ENCODE measurements at regions not wholly inside any gene's neighbourhood (a gene's known extent, or its start where the extent isn't known, plus 50 kb on each side); places are given as distances from the start of the nearest gene placed in this dataset.

- no peak for TF ChIP-seq CTCF (IDR thresholded peaks at IDR 0.05; ENCODE audit: low read depth, low read length, missing input control)
- TF ChIP-seq RAD21 (IDR thresholded peaks at IDR 0.05) = no peak
- TF ChIP-seq, protein P1, sequence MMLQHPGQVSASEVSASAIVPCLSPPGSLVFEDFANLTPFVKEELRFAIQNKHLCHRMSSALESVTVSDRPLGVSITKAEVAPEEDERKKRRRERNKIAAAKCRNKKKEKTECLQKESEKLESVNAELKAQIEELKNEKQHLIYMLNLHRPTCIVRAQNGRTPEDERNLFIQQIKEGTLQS (IDR thresholded peaks at IDR 0.05) = no peak
- TF ChIP-seq, protein P2, sequence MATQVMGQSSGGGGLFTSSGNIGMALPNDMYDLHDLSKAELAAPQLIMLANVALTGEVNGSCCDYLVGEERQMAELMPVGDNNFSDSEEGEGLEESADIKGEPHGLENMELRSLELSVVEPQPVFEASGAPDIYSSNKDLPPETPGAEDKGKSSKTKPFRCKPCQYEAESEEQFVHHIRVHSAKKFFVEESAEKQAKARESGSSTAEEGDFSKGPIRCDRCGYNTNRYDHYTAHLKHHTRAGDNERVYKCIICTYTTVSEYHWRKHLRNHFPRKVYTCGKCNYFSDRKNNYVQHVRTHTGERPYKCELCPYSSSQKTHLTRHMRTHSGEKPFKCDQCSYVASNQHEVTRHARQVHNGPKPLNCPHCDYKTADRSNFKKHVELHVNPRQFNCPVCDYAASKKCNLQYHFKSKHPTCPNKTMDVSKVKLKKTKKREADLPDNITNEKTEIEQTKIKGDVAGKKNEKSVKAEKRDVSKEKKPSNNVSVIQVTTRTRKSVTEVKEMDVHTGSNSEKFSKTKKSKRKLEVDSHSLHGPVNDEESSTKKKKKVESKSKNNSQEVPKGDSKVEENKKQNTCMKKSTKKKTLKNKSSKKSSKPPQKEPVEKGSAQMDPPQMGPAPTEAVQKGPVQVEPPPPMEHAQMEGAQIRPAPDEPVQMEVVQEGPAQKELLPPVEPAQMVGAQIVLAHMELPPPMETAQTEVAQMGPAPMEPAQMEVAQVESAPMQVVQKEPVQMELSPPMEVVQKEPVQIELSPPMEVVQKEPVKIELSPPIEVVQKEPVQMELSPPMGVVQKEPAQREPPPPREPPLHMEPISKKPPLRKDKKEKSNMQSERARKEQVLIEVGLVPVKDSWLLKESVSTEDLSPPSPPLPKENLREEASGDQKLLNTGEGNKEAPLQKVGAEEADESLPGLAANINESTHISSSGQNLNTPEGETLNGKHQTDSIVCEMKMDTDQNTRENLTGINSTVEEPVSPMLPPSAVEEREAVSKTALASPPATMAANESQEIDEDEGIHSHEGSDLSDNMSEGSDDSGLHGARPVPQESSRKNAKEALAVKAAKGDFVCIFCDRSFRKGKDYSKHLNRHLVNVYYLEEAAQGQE (IDR thresholded peaks at IDR 0.05) = no peak
- no peak for TF ChIP-seq TAF1 (conservative IDR thresholded peaks at IDR 0.05)
- no peak for TF ChIP-seq EGR1 (IDR thresholded peaks at IDR 0.05; ENCODE audit: low read depth in 2 of 2)
- no peak for TF ChIP-seq HNF4G (IDR thresholded peaks at IDR 0.05)
- TF ChIP-seq YY1 (IDR thresholded peaks at IDR 0.05) = no peak
- TF ChIP-seq MAX (IDR thresholded peaks at IDR 0.05) = no peak
- TF ChIP-seq ZBTB33 (IDR thresholded peaks at IDR 0.05) = no peak
- TF ChIP-seq SP1 (IDR thresholded peaks at IDR 0.05) = no peak
- TF ChIP-seq JUND (IDR thresholded peaks at IDR 0.05) = no peak
- TF ChIP-seq GABPA (IDR thresholded peaks at IDR 0.05 in 1 of 2, conservative IDR thresholded peaks at IDR 0.05 in 1 of 2) = no peak
Observed at GRCh38 chr17:34784526-34784925, 176.7 kb downstream of the CCT6B start.
